Endometrium (tissue), 2 donors: ENCODE measurements at regions not wholly inside any gene's neighbourhood (a gene's known extent, or its start where the extent isn't known, plus 50 kb on each side); places are given as distances from the start of the nearest gene placed in this dataset.

Source experiments
- FAIRE-seq: peaks from 2 replicates; lab custom pipeline; 2012; peaks lifted over from hg19 to GRCh38; lab: Jason Lieb, UNC
- donor health status: control.
- donor health status: control.

- no peak for FAIRE-seq
Observed at GRCh38 chr3:188940573-188940932, 231.2 kb upstream of the TPRG1 start.

GRCh38 chr3:188941103-188941502, 230.7 kb upstream of the TPRG1 start:
- FAIRE-seq: no peak

- FAIRE-seq: no peak
Observed at GRCh38 chr3:188942191-188942590, 229.6 kb upstream of the TPRG1 start.

GRCh38 chr3:188943591-188943990, 228.2 kb upstream of the TPRG1 start:
- no peak for FAIRE-seq

GRCh38 chr3:188944108-188944507, 227.7 kb upstream of the TPRG1 start:
- FAIRE-seq: no peak

GRCh38 chr3:188946351-188947240, 225.2 kb upstream of the TPRG1 start:
- FAIRE-seq: no peak

GRCh38 chr3:188947401-188948280, 224.1 kb upstream of the TPRG1 start:
- FAIRE-seq: peak; percentile 48

- no peak for FAIRE-seq
Observed at GRCh38 chr3:188948281-188948996, 223.3 kb upstream of the TPRG1 start.

- no peak for FAIRE-seq
Observed at GRCh38 chr3:188948997-188949389, 222.8 kb upstream of the TPRG1 start.

GRCh38 chr3:188949456-188949855, 222.3 kb upstream of the TPRG1 start:
- FAIRE-seq: no peak

- no peak for FAIRE-seq
Observed at GRCh38 chr3:188949996-188950395, 221.8 kb upstream of the TPRG1 start.

GRCh38 chr3:188950832-188951489, 220.8 kb upstream of the TPRG1 start:
- FAIRE-seq: no peak

- no peak for FAIRE-seq
Observed at GRCh38 chr3:188951734-188952133, 220.0 kb upstream of the TPRG1 start.

- FAIRE-seq: no peak
Observed at GRCh38 chr3:188954590-188955208, 217.1 kb upstream of the TPRG1 start.

GRCh38 chr3:188955919-188956318, 215.9 kb upstream of the TPRG1 start:
- FAIRE-seq: no peak

- FAIRE-seq: peak; percentile 78
Observed at GRCh38 chr3:188956839-188957489, 214.8 kb upstream of the TPRG1 start.

GRCh38 chr3:188959013-188959412, 212.8 kb upstream of the TPRG1 start:
- FAIRE-seq: no peak

GRCh38 chr3:188962253-188963247, 209.2 kb upstream of the TPRG1 start:
- no peak for FAIRE-seq

- no peak for FAIRE-seq
Observed at GRCh38 chr3:188964957-188965356, 206.8 kb upstream of the TPRG1 start.

GRCh38 chr3:188972310-188972709, 199.5 kb upstream of the TPRG1 start:
- FAIRE-seq: no peak
